GM20431 (cell line): ENCODE measurements at regions not wholly inside any gene's neighbourhood (a gene's known extent, or its start where the extent isn't known, plus 50 kb on each side); places are given as distances from the start of the nearest gene placed in this dataset.

Experiments
- in situ Hi-C: fragments of 300-500 bp; cut with MseI, MboI; formaldehyde crosslinking; loops from one replicate; pipeline ENCODE4 v1.15.0; 2020; ENCODE audit warnings: low sequenced_read_pairs; ENCODE audit not compliant: unreplicated experiment

- in situ Hi-C loops = loop anchor here (25.0 kb wide), 1 partner anchor 708 kb away; the partner anchor contains the start of gene BOD1
Measured at GRCh38 chr5:174320051-174320450, 274.5 kb downstream of the NSG2 start.

GRCh38 chr5:174323878-174324281, 278.4 kb downstream of the NSG2 start:
- in situ Hi-C loops = loop anchor here (25.0 kb wide), 1 partner anchor 712 kb away; the partner anchor contains the start of gene BOD1

GRCh38 chr5:174324680-174325079, 279.2 kb downstream of the NSG2 start:
- in situ Hi-C loops = loop anchor here (25.0 kb wide), 1 partner anchor 712 kb away; the partner anchor contains the start of gene BOD1

GRCh38 chr5:174325431-174325830, 279.9 kb downstream of the NSG2 start:
- in situ Hi-C loops = no loop called here

- in situ Hi-C loops = no loop called here
Measured at GRCh38 chr5:174325961-174326360, 280.5 kb downstream of the NSG2 start.

GRCh38 chr5:174326372-174326771, 280.9 kb downstream of the NSG2 start:
- in situ Hi-C loops = no loop called here

GRCh38 chr5:174327317-174327864, 281.9 kb downstream of the NSG2 start:
- in situ Hi-C loops = no loop called here

- in situ Hi-C loops = no loop called here
Measured at GRCh38 chr5:174327896-174328295, 282.4 kb downstream of the NSG2 start.

- in situ Hi-C loops = no loop called here
Measured at GRCh38 chr5:174328631-174329299, 283.3 kb downstream of the NSG2 start.

GRCh38 chr5:174329738-174330137, 284.2 kb downstream of the NSG2 start:
- in situ Hi-C loops = no loop called here

- in situ Hi-C loops = no loop called here
Measured at GRCh38 chr5:174335682-174336364, 290.3 kb downstream of the NSG2 start.

- in situ Hi-C loops = no loop called here
Measured at GRCh38 chr5:174336479-174336878, 291.0 kb downstream of the NSG2 start.

- in situ Hi-C loops = no loop called here
Measured at GRCh38 chr5:174337276-174338184, 292.0 kb downstream of the NSG2 start.

- in situ Hi-C loops = no loop called here
Measured at GRCh38 chr5:174338185-174339010, 292.9 kb downstream of the NSG2 start.

- in situ Hi-C loops = no loop called here
Measured at GRCh38 chr5:174339130-174339529, 293.6 kb downstream of the NSG2 start.

GRCh38 chr5:174340226-174340625, 294.7 kb downstream of the NSG2 start:
- in situ Hi-C loops = no loop called here

GRCh38 chr5:174342696-174343095, 297.2 kb downstream of the NSG2 start:
- in situ Hi-C loops = no loop called here

GRCh38 chr5:174343826-174344225, 298.3 kb downstream of the NSG2 start:
- in situ Hi-C loops = no loop called here

- in situ Hi-C loops = no loop called here
Measured at GRCh38 chr5:174344335-174344734, 298.8 kb downstream of the NSG2 start.
